Keratinocyte (primary cell): ENCODE measurements at regions not wholly inside any gene's neighbourhood (a gene's known extent, or its start where the extent isn't known, plus 50 kb on each side); places are given as distances from the start of the nearest gene placed in this dataset.
"Not testable (repeated sequence)": the region's sequence is repeated elsewhere in the genome, so short reads cannot be mapped to it uniquely, and the experiment has no call there.

Experiments used
- DNase-seq: peaks from one replicate; pipeline ENCODE4 v3.0.0-alpha.2; 2011; ENCODE audit warnings: low read depth, missing footprints, low spot score
- FAIRE-seq: peaks from 2 replicates; lab custom pipeline; 2011; peaks lifted over from hg19 to GRCh38; lab: Jason Lieb, UNC
- H2AFZ ChIP-seq: 2 replicates; pipeline ENCODE4 v1.6.0; 2012; ENCODE audit warnings: low read length, control low read depth, inconsistent platforms; ENCODE audit not compliant: control insufficient read depth
- H3K27ac ChIP-seq: 2 replicates; pipeline ENCODE4 v1.5.1; 2011; ENCODE audit warnings: low read length; ENCODE audit not compliant: control insufficient read depth, insufficient read depth
- H3K27me3 ChIP-seq: 3 replicates; pipeline ENCODE4 v1.6.0; 2011; ENCODE audit warnings: low read length; ENCODE audit not compliant: control insufficient read depth, insufficient read depth; ENCODE audit errors: extremely low read depth
- H3K36me3 ChIP-seq, 2 experiments: 2 replicates in 1 of 2; 3 replicates in 1 of 2; pipeline ENCODE4 v1.5.1; 2011; ENCODE audit warnings: low read length in 2 of 2, mild to moderate bottlenecking in 1 of 2; ENCODE audit not compliant: control insufficient read depth in 2 of 2, insufficient read depth in 2 of 2; ENCODE audit errors: extremely low read depth in 1 of 2
- H3K4me1 ChIP-seq: 3 replicates; pipeline ENCODE4 v1.5.1; 2011; ENCODE audit warnings: low read length; ENCODE audit not compliant: control insufficient read depth, insufficient read depth; ENCODE audit errors: extremely low read depth
- H3K4me2 ChIP-seq: 3 replicates; pipeline ENCODE4 v1.6.0; 2011; ENCODE audit warnings: low read depth, low read length; ENCODE audit not compliant: control insufficient read depth, insufficient read depth; ENCODE audit errors: extremely low read depth
- H3K4me3 ChIP-seq, 3 experiments: fragments of 200-600 bp in 1 of 3; sonication (generic) in 1 of 3; 2 replicates in 2 of 3; 3 replicates in 1 of 3; pipeline ENCODE4 v1.5.1; 2011 to 2016; ENCODE audit warnings: low read length in 3 of 3, mild to moderate bottlenecking in 3 of 3, control low read depth in 2 of 3, inconsistent platforms in 1 of 3, low read depth in 1 of 3, mixed read lengths in 1 of 3, mixed run types in 1 of 3, moderate library complexity in 1 of 3; ENCODE audit not compliant: control insufficient read depth in 2 of 3, insufficient read depth in 2 of 3; ENCODE audit errors: extremely low read depth in 1 of 3
- H3K79me2 ChIP-seq: 2 replicates; pipeline ENCODE4 v1.6.0; 2012; ENCODE audit warnings: low read length; ENCODE audit not compliant: control insufficient read depth, insufficient read depth
- H3K9ac ChIP-seq: 3 replicates; pipeline ENCODE4 v1.6.0; 2011; ENCODE audit warnings: low read length; ENCODE audit not compliant: control insufficient read depth, insufficient read depth; ENCODE audit errors: extremely low read depth
- H3K9me1 ChIP-seq: 3 replicates; pipeline ENCODE4 v1.6.0; 2011; ENCODE audit warnings: low read length; ENCODE audit not compliant: control insufficient read depth, insufficient read depth; ENCODE audit errors: extremely low read depth
- H3K9me3 ChIP-seq: 2 replicates; pipeline ENCODE4 v1.5.1; 2012; ENCODE audit warnings: low read depth, low read length; ENCODE audit not compliant: control insufficient read depth
- H4K20me1 ChIP-seq: 3 replicates; pipeline ENCODE4 v1.6.0; 2011; ENCODE audit warnings: low read length; ENCODE audit not compliant: control insufficient read depth, insufficient read depth; ENCODE audit errors: extremely low read depth
- EZH2 ChIP-seq: IDR thresholded peaks from one replicate; pipeline ENCODE4 v1.6.1; 2012; ENCODE audit warnings: inconsistent platforms, mild to moderate bottlenecking, low read length, moderate library complexity
- dilution Hi-C: fragments of 300-500 bp; cut with MboI; formaldehyde crosslinking; loops from one replicate; pipeline ENCODE4 v1.7.0; 2020; ENCODE audit warnings: low sequenced_read_pairs; ENCODE audit not compliant: extremely low pct_ligation_motif_present
- TF ChIP-seq, protein P1 (sequence below), 3 experiments: IDR thresholded peaks in 1 of 3; conservative IDR thresholded peaks in 1 of 3; optimal IDR thresholded peaks in 1 of 3; 2 replicates in 2 of 3; 3 replicates in 1 of 3; pipeline versions ENCODE3 to v1.5.1; 2011; ENCODE audit warnings: low read length in 3 of 3, mild to moderate bottlenecking in 3 of 3, moderate library complexity in 2 of 3, control low read depth in 1 of 3, inconsistent platforms in 1 of 3; ENCODE audit not compliant: insufficient read depth in 2 of 3; ENCODE audit errors: extremely low read depth in 1 of 3

GRCh38 chr13:63741814-63742101, 2326.1 kb upstream of the PCDH20 start:
- H3K9me1 ChIP-seq, H3K36me3 ChIP-seq, H3K9me3 ChIP-seq, H3K4me3 ChIP-seq, H4K20me1 ChIP-seq, DNase-seq, H3K4me1 ChIP-seq, dilution Hi-C loops, H2AFZ ChIP-seq, H3K9ac ChIP-seq, H3K4me2 ChIP-seq, H3K79me2 ChIP-seq, H3K27ac ChIP-seq, FAIRE-seq, H3K27me3 ChIP-seq: not testable (repeated sequence)

- Histone ChIP-seq H3K9me1 (no peaks in the 10 kb centered on the region), H2AFZ (no peak overlapping the region), H3K27me3 (no peaks in the 10 kb centered on the region), H3K4me3 (no peak overlapping the region), H4K20me1 (no peaks in the 10 kb centered on the region), H3K9ac (no peak overlapping the region), H3K9me3 (no peaks in the 10 kb centered on the region), H3K4me2 (no peak overlapping the region), H3K79me2 (no peaks in the 10 kb centered on the region), H3K27ac (no peak overlapping the region), H3K36me3 (no peaks in the 10 kb centered on the region), H3K4me1 (no peaks in the 10 kb centered on the region)
- TF ChIP-seq, protein P1, sequence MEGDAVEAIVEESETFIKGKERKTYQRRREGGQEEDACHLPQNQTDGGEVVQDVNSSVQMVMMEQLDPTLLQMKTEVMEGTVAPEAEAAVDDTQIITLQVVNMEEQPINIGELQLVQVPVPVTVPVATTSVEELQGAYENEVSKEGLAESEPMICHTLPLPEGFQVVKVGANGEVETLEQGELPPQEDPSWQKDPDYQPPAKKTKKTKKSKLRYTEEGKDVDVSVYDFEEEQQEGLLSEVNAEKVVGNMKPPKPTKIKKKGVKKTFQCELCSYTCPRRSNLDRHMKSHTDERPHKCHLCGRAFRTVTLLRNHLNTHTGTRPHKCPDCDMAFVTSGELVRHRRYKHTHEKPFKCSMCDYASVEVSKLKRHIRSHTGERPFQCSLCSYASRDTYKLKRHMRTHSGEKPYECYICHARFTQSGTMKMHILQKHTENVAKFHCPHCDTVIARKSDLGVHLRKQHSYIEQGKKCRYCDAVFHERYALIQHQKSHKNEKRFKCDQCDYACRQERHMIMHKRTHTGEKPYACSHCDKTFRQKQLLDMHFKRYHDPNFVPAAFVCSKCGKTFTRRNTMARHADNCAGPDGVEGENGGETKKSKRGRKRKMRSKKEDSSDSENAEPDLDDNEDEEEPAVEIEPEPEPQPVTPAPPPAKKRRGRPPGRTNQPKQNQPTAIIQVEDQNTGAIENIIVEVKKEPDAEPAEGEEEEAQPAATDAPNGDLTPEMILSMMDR (optimal IDR thresholded peaks at IDR 0.05 in 1 of 3, IDR thresholded peaks at IDR 0.05 in 1 of 3, conservative IDR thresholded peaks at IDR 0.05 in 1 of 3; ENCODE audit: extremely low read depth in 1 of 3, insufficient read depth in 2 of 3, low read length in 3 of 3), result no peak
- TF ChIP-seq EZH2, result no peak
- dilution Hi-C loops, result no loop called here
- no peak for DNase-seq
- no peak for FAIRE-seq
Observed at GRCh38 chr13:63741029-63741813, 2325.6 kb upstream of the PCDH20 start.

GRCh38 chr13:63739112-63739735, 2323.6 kb upstream of the PCDH20 start:
- not testable (repeated sequence) for FAIRE-seq

More at GRCh38 chr13:63739112-63739735, 2323.6 kb upstream of the PCDH20 start:
- H3K9me3 ChIP-seq, H3K27me3 ChIP-seq, H3K4me1 ChIP-seq, H3K4me2 ChIP-seq, H3K27ac ChIP-seq, H3K9ac ChIP-seq, H3K4me3 ChIP-seq, H3K79me2 ChIP-seq, DNase-seq, dilution Hi-C loops, H2AFZ ChIP-seq, H3K36me3 ChIP-seq, H4K20me1 ChIP-seq, H3K9me1 ChIP-seq: not testable (repeated sequence)
